HG02938 (cell line): ENCODE measurements at regions not wholly inside any gene's neighbourhood (a gene's known extent, or its start where the extent isn't known, plus 50 kb on each side); places are given as distances from the start of the nearest gene placed in this dataset.
"Not testable (repeated sequence)": the region's sequence is repeated elsewhere in the genome, so short reads cannot be mapped to it uniquely, and the experiment has no call there.

Source experiments
- ATAC-seq: cut with Tn5 transposase; IDR thresholded peaks from one replicate; pipeline ENCODE4 v1.9.1; 2021; ENCODE audit warnings: mild to moderate bottlenecking, moderate library complexity; ENCODE audit not compliant: unreplicated experiment

- not testable (repeated sequence) for ATAC-seq
Measured at GRCh38 chr7:150045596-150045995, 171.8 kb downstream of the ATP6V0E2 start.

- ATAC-seq = not testable (repeated sequence)
Measured at GRCh38 chr7:150046290-150047194, 172.8 kb downstream of the ATP6V0E2 start.

GRCh38 chr7:150047329-150047728 lies 173.6 kb downstream of the ATP6V0E2 start:
- not testable (repeated sequence) for ATAC-seq

GRCh38 chr7:150047772-150048171 lies 174.0 kb downstream of the ATP6V0E2 start:
- not testable (repeated sequence) for ATAC-seq

GRCh38 chr7:150048244-150049011 lies 174.7 kb downstream of the ATP6V0E2 start:
- not testable (repeated sequence) for ATAC-seq

- not testable (repeated sequence) for ATAC-seq
Measured at GRCh38 chr7:150049012-150049655, 175.4 kb downstream of the ATP6V0E2 start.

GRCh38 chr7:150053396-150053795 lies 179.6 kb downstream of the ATP6V0E2 start:
- not testable (repeated sequence) for ATAC-seq

GRCh38 chr7:150054242-150054641 lies 180.5 kb downstream of the ATP6V0E2 start:
- ATAC-seq = not testable (repeated sequence)

GRCh38 chr7:150060259-150061221 lies 186.8 kb downstream of the ATP6V0E2 start:
- peak; percentile 83 for ATAC-seq

GRCh38 chr7:150063195-150063594 lies 189.4 kb downstream of the ATP6V0E2 start:
- ATAC-seq = not testable (repeated sequence)

GRCh38 chr7:150069555-150070313 lies 196.0 kb downstream of the ATP6V0E2 start:
- ATAC-seq = not testable (repeated sequence)

- ATAC-seq = not testable (repeated sequence)
Measured at GRCh38 chr7:150077543-150077942, 203.8 kb downstream of the ATP6V0E2 start.

GRCh38 chr7:150081865-150082264 lies 208.1 kb downstream of the ATP6V0E2 start:
- ATAC-seq = not testable (repeated sequence)

- not testable (repeated sequence) for ATAC-seq
Measured at GRCh38 chr7:150084724-150085123, 211.0 kb downstream of the ATP6V0E2 start.

- ATAC-seq = not testable (repeated sequence)
Measured at GRCh38 chr7:150087478-150087877, 213.7 kb downstream of the ATP6V0E2 start.

- ATAC-seq = not testable (repeated sequence)
Measured at GRCh38 chr7:150089139-150089538, 215.4 kb downstream of the ATP6V0E2 start.

- ATAC-seq = not testable (repeated sequence)
Measured at GRCh38 chr7:150090776-150091175, 217.0 kb downstream of the ATP6V0E2 start.

GRCh38 chr7:150093897-150094296 lies 220.1 kb downstream of the ATP6V0E2 start:
- ATAC-seq = not testable (repeated sequence)
